ENCODE measurements at regions not wholly inside any gene's neighbourhood (a gene's known extent, or its start where the extent isn't known, plus 50 kb on each side); places are given as distances from the start of the nearest gene placed in this dataset.
"Not testable (repeated sequence)": the region's sequence is repeated elsewhere in the genome, so short reads cannot be mapped to it uniquely, and the experiment has no call there.

DNA sequence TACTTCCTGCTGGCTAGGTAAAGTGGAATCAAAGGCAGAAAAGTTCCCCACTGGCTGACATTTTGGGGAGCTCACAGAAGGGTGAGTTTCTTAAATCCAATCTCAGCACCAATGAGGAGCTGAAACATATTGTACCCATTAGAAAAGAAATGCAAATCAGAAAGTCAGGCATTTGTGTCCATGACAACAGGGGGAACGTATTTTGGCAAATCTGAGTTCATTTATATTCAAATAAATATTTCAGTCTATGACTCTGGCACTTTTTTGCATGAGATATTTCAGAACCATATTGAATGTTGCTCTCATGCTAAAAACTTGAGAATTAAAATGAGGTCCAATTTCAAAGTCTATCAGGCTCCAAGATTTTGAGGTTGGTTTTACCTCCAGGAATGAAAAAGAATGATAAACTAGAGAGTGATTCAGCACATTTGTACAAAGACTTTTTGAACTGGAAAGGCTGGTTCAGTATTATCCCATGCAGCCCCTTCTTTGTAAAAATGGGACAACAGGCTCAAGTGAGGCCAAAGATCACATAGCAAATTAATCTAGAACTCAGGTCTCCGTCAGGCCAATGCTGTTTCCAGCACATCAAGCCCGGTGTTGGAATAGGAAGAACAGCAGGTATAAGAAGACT is 202.2 kb downstream of the RRAGC start:
- no peak for DNase-seq (ENCODE audit: low read depth)
- no peak overlapping the region for H3K4me3 ChIP-seq (ENCODE audit: low read depth, low read length)
- TF ChIP-seq, protein P1, sequence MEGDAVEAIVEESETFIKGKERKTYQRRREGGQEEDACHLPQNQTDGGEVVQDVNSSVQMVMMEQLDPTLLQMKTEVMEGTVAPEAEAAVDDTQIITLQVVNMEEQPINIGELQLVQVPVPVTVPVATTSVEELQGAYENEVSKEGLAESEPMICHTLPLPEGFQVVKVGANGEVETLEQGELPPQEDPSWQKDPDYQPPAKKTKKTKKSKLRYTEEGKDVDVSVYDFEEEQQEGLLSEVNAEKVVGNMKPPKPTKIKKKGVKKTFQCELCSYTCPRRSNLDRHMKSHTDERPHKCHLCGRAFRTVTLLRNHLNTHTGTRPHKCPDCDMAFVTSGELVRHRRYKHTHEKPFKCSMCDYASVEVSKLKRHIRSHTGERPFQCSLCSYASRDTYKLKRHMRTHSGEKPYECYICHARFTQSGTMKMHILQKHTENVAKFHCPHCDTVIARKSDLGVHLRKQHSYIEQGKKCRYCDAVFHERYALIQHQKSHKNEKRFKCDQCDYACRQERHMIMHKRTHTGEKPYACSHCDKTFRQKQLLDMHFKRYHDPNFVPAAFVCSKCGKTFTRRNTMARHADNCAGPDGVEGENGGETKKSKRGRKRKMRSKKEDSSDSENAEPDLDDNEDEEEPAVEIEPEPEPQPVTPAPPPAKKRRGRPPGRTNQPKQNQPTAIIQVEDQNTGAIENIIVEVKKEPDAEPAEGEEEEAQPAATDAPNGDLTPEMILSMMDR (conservative IDR thresholded peaks at IDR 0.05; ENCODE audit: low read depth, low read length) = no peak

GRCh38 chr1:38656726-38657125 is 202.8 kb downstream of the RRAGC start:
- TF ChIP-seq, protein P1 (conservative IDR thresholded peaks at IDR 0.05; ENCODE audit: low read depth, low read length) = no peak
- DNase-seq (ENCODE audit: low read depth) = no peak
- H3K4me3 ChIP-seq (ENCODE audit: low read depth, low read length) = no peak overlapping the region

- TF ChIP-seq, protein P1 (conservative IDR thresholded peaks at IDR 0.05; ENCODE audit: low read depth, low read length) = no peak
- no peak overlapping the region for H3K4me3 ChIP-seq (ENCODE audit: low read depth, low read length)
- no peak for DNase-seq (ENCODE audit: low read depth)
Observed at GRCh38 chr1:38652217-38652616, 207.4 kb downstream of the RRAGC start.

DNA sequence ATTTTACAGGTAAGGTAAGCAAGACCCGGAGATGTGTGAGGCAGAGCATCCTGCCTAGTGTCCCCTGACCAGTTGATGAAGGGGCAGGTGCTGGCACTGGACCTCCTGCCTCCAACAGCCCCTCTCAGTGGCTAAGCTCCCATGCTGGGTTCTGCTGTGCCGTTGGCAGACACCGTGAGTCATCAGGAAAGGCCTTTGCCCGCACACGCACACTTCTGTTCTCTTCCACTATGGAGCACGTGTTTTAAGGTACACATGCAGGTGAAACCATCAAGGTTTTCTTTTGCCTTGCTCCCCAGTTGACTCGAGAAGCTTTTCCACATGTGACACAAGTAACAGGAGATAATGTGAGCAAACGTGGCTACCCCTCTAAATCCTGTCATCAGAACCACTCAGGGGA is 207.9 kb downstream of the RRAGC start:
- TF ChIP-seq, protein P1 (conservative IDR thresholded peaks at IDR 0.05; ENCODE audit: low read depth, low read length) = no peak
- no peak overlapping the region for H3K4me3 ChIP-seq (ENCODE audit: low read depth, low read length)
- no peak for DNase-seq (ENCODE audit: low read depth)

- TF ChIP-seq, protein P1 (conservative IDR thresholded peaks at IDR 0.05; ENCODE audit: low read depth, low read length) = no peak
- no peak overlapping the region for H3K4me3 ChIP-seq (ENCODE audit: low read depth, low read length)
- no peak for DNase-seq (ENCODE audit: low read depth)
Observed at GRCh38 chr1:38648417-38648816, 211.2 kb downstream of the RRAGC start.

- not testable (repeated sequence) for H3K4me3 ChIP-seq (ENCODE audit: low read depth, low read length); DNase-seq (ENCODE audit: low read depth)
Observed at GRCh38 chr1:38647341-38647740, 212.2 kb downstream of the RRAGC start.

DNA sequence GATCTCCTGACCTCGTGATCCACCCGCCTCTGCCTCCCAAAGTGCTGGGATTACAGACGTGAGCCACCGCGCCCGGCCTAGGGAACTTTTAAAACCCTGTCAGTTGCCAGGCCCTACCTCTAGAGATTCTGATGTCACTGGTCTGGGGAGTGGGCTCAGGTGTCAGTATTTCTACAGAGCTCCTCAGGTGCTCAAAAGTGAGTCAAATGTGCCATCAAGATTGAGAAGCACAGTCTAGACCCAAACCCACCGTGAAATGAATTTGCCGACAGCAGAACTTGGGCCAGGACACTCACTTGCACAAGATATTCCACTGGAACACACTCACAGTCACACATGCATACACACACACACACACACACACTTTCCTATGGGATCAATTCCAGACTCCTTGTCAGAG is 215.5 kb downstream of the RRAGC start:
- H3K4me3 ChIP-seq (ENCODE audit: low read depth, low read length) = no peak overlapping the region
- TF ChIP-seq, protein P1 (conservative IDR thresholded peaks at IDR 0.05; ENCODE audit: low read depth, low read length) = no peak
- DNase-seq (ENCODE audit: low read depth) = no peak
